WTC11 (cell line): ENCODE measurements at regions not wholly inside any gene's neighbourhood (a gene's known extent, or its start where the extent isn't known, plus 50 kb on each side); places are given as distances from the start of the nearest gene placed in this dataset.

ENCODE experiments used
- CREM ChIP-seq: sonication (generic); formaldehyde crosslinking; IDR thresholded peaks from 2 replicates; pipeline ENCODE4 v1.8.1; 2022; ENCODE audit warnings: mild to moderate bottlenecking, missing genetic modification reagents, moderate library complexity
- NR3C1 ChIP-seq: sonication (generic); formaldehyde crosslinking; conservative IDR thresholded peaks from 2 replicates; pipeline ENCODE4 v1.8.1; 2023; ENCODE audit warnings: low read depth, mild to moderate bottlenecking, missing genetic modification reagents
- PREB ChIP-seq: sonication (generic); formaldehyde crosslinking; IDR thresholded peaks from 2 replicates; pipeline ENCODE4 v1.8.1; 2022; ENCODE audit warnings: mild to moderate bottlenecking, missing genetic modification reagents, moderate library complexity, borderline replicate concordance
- SMAD4 ChIP-seq: sonication (generic); formaldehyde crosslinking; IDR thresholded peaks from 2 replicates; pipeline ENCODE4 v1.8.0; 2022; ENCODE audit warnings: mild to moderate bottlenecking, missing genetic modification reagents
- TEAD4 ChIP-seq: sonication (generic); formaldehyde crosslinking; IDR thresholded peaks from 2 replicates; pipeline ENCODE4 v1.8.0; 2022; ENCODE audit warnings: mild to moderate bottlenecking, missing genetic modification reagents
- ZNF232 ChIP-seq: sonication (generic); formaldehyde crosslinking; IDR thresholded peaks from 2 replicates; pipeline ENCODE4 v1.8.0; 2022; ENCODE audit warnings: mild to moderate bottlenecking, missing genetic modification reagents
- TF ChIP-seq, protein P1 (sequence below): fragments of 200-600 bp; IDR thresholded peaks from 2 replicates; pipeline ENCODE4 v1.8.0; 2022; ENCODE audit warnings: antibody characterized with exemption
- TF ChIP-seq, protein P2 (sequence below): sonication (generic); formaldehyde crosslinking; IDR thresholded peaks from 2 replicates; pipeline ENCODE4 v1.8.0; 2022; ENCODE audit warnings: missing genetic modification reagents

GRCh38 chr20:53825282-53825681 lies 231.6 kb upstream of the ZNF217 start:
- TF ChIP-seq SMAD4 (CRISPR knock-in tag) (no peak), CREM (CRISPR knock-in tag) (no peak), PREB (CRISPR knock-in tag) (no peak), ZNF232 (CRISPR knock-in tag) (no peak), TEAD4 (no peak), NR3C1 (CRISPR knock-in tag) (no peak)
- TF ChIP-seq, protein P1, sequence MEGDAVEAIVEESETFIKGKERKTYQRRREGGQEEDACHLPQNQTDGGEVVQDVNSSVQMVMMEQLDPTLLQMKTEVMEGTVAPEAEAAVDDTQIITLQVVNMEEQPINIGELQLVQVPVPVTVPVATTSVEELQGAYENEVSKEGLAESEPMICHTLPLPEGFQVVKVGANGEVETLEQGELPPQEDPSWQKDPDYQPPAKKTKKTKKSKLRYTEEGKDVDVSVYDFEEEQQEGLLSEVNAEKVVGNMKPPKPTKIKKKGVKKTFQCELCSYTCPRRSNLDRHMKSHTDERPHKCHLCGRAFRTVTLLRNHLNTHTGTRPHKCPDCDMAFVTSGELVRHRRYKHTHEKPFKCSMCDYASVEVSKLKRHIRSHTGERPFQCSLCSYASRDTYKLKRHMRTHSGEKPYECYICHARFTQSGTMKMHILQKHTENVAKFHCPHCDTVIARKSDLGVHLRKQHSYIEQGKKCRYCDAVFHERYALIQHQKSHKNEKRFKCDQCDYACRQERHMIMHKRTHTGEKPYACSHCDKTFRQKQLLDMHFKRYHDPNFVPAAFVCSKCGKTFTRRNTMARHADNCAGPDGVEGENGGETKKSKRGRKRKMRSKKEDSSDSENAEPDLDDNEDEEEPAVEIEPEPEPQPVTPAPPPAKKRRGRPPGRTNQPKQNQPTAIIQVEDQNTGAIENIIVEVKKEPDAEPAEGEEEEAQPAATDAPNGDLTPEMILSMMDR: no peak
- TF ChIP-seq, protein P2, sequence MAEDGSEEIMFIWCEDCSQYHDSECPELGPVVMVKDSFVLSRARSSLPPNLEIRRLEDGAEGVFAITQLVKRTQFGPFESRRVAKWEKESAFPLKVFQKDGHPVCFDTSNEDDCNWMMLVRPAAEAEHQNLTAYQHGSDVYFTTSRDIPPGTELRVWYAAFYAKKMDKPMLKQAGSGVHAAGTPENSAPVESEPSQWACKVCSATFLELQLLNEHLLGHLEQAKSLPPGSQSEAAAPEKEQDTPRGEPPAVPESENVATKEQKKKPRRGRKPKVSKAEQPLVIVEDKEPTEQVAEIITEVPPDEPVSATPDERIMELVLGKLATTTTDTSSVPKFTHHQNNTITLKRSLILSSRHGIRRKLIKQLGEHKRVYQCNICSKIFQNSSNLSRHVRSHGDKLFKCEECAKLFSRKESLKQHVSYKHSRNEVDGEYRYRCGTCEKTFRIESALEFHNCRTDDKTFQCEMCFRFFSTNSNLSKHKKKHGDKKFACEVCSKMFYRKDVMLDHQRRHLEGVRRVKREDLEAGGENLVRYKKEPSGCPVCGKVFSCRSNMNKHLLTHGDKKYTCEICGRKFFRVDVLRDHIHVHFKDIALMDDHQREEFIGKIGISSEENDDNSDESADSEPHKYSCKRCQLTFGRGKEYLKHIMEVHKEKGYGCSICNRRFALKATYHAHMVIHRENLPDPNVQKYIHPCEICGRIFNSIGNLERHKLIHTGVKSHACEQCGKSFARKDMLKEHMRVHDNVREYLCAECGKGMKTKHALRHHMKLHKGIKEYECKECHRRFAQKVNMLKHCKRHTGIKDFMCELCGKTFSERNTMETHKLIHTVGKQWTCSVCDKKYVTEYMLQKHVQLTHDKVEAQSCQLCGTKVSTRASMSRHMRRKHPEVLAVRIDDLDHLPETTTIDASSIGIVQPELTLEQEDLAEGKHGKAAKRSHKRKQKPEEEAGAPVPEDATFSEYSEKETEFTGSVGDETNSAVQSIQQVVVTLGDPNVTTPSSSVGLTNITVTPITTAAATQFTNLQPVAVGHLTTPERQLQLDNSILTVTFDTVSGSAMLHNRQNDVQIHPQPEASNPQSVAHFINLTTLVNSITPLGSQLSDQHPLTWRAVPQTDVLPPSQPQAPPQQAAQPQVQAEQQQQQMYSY: no peak
